HG02884 (cell line): ENCODE measurements at regions not wholly inside any gene's neighbourhood (a gene's known extent, or its start where the extent isn't known, plus 50 kb on each side); places are given as distances from the start of the nearest gene placed in this dataset.

Source experiments
- ATAC-seq: cut with Tn5 transposase; IDR thresholded peaks from one replicate; pipeline ENCODE4 v1.9.1; 2021; ENCODE audit warnings: mild to moderate bottlenecking, moderate library complexity; ENCODE audit not compliant: unreplicated experiment

DNA sequence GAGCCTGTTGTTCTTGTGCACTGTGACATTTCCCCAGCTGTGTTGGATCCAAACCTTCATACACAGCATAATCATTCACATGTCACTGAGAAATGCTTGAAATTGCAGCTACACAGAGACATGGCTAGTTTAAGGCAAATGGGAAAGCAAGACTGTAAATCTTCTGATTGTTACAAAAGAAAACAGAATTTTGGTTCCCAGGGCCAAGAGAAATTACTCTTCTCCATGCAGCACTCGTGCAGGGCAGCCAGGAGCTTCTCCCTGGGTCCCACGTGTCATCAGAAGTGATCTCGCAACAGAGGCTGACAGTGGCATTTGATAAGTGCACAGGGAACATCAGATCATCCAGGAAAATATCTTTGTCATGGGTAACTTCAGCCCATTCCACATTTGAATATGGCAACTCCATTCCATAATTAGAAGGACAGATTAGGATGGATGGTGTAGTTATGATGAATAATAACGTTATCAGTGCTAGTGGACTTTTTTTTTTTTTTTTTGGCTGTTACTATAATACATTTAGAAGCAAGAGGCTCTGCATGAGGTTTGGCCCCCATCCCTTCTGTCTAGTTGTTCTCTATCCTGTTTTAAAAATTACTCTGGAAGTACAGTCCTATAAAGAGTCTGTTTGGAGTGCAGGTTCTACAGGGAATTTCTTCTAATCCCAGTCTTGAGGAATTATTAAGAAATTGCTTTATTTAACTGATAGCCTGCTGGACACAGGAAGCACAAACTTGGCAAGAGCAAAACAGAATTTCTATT lies 571.0 kb upstream of the NOX3 start:
- no peak for ATAC-seq

DNA sequence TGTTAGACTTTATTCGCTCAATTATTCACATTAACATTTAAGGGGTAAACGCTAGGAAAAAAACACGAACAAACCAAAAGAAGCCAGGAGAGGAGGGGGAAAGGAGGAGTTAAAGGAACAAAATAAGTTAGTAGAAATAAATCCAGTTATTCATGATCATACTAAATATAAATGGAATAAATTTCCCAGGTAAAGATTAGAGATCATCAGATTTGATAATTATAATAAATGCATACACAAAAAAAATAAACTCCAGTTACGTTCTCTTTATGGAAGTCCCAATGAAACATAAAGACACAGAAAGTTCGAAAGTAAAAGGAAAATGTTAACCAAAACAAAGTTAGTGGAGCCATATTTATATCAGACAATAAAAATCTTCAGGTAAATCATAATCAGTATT lies 568.7 kb upstream of the NOX3 start:
- ATAC-seq = no peak

DNA sequence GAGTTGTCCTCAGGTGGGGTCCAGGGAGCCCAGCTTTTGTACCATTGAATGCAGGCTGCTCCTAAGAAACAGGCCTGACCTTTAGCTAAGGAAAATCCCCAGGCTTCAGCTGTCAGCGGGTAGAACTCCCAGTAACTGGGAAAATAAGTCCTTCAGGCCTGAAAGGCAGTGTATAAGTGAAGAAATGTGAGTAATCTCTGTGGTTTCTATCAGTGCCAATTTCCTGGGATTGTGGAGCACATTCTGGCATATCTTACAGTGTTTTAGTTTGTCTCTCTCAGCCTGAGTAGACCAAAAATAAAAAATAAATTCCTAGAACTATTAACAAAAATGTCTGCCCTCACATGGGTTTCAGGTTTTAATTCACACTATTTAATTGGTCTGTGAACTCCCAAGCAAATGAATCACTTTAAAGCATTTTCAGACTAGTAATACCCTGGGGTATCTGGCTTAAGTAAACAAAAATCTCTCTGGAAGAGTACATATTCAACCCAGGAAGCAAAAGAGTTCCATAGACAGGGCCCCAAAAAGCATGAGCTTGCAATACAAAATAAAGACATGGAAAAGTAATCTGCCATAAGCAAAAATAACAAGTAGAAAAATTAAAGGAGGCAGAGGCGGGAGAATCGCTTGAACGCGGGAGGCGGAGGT lies 566.2 kb upstream of the NOX3 start:
- ATAC-seq = no peak

DNA sequence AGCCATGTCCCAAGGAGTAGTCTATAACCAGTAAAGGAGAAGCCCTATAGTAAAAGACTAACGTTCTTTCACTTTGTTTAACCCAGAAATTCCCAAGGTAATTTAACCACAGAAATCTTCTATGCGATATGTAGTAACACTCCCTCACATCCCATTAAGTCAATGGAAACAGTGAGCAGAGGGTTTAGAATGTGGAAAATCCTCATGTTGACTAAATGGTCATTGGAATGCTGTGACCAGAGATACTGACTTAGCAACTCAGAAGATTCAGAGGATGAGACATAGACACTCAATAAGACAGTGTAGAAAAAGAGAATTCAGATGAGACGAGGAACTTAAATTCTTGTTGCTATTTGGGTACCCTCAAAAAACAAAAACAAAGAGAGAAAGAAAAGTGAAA lies 562.2 kb upstream of the NOX3 start:
- ATAC-seq = no peak

DNA sequence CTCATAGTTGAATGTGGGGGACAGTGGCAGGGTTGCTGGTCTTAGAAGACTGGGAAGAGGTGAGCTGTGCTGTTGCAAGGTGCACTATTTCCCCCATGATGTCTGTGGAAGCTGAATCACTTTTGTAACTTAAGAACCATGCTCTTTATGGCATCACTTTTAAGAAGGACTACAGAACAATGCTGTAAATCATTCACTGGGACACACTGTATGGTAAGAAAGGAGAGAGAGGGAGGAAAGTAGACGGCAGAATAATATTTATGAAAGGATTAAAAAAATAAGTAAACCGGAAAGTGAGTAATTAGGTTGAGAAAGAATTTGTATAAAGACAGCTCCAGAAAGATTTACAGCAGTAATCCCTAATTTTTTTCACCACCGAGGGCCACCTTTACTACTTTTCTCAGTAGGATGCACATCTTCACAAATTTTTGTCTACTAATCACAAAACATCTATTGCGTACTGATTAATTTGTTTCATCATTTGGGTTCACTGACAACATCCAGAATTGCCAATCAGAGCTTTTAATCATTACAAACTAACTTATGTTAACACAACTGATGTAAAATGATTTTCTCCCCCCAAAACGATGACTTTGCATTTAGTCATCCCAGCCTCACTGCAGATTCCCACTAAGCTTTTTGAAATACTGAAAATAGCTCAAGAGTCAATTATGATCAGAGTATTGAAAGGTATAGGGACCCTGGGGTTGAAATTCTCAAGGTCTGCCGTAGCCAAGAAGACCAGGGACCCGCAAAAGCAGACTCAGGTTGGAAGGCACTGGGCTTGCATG lies 560.7 kb upstream of the NOX3 start:
- no peak for ATAC-seq

DNA sequence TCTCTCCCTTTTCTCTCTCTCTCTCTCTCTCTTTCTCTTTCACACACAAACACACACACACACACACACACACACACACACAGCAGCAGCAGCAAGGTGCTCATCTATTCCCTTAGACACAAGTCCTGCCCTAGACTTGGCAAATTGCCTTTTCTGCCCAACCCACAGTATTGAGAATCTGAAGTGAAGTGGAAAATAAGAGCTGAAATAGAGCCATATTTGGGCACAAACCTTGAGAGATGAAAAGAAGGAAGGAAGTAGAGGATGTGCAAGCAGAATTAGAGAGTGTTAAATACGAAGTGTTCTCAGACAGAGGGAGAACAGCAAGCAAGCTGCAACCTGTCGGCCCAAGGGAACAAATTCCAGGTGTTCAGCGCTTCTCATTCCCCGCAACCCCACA lies 557.5 kb upstream of the NOX3 start:
- ATAC-seq = no peak

DNA sequence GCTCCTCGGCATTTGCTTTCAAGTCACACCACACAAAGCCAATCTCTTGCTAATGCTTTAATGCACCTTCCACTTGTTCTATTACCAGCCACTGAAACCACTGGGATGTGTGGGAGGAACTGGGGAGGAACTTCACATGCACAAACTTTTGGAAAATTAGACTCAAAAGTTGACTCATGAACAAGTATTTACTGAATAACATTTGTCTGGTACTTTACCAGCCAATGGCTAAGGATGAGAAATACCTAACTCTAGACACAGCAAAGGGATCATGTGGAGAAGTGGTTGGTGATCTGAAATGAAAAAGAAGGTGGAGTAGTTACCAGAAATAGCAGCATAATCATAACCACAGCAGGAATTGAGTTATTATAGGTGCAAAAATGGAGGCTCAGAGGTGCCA lies 554.0 kb upstream of the NOX3 start:
- ATAC-seq = no peak

DNA sequence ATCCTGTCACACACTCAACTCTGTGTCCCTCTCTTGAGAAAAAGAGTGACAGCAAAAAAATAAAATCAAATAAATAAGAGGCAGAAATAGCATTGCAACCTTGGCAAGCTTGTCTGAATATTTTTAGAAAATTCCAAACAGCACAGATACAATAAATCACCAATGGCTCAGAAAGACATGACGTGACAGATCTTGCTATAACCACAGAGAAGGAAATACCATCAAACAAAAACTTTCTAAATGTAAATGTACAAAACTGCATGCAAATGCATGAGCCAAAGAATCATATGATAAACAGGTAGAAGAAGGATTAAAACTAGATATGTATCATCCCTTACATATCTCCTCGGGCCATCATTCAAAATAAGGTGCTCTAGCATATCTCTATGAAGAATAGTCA lies 549.2 kb upstream of the NOX3 start:
- no peak for ATAC-seq

DNA sequence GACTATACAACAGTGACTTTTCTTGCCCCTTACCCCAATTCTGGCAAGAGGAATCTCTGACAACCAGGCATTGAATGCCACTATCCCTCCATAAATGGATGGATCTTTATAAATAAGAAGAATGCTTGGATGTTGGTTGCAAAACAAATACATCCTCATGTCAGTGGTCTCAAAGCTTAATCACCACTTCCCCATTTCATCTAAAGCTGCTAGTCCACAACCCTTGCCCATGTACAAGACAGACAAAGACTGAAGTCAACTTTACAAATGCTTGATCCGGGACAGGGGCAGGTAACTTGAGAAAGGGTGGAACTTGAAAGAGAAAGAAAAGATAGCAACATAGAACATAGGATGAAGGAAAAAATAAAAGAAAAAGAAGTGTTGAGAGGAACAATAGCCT lies 540.5 kb upstream of the NOX3 start:
- ATAC-seq = no peak

DNA sequence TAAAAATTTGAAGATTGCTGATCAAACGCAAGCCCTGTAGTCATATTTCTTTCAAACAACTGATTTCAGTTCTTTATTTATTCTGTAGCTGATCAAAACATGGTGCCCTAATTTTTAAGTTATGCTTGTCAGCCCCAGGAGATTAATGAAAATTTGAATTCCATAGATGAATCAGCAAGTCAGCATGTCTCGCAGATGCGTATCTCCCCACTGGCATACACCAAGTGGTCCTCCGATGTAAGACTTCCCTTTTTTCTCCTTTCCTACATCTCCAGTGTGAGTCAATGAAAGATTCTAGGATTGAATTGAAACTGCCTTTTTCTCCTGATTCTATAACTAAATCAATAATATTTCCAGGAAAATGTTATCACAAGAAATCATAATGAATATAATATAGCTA lies 539.6 kb upstream of the NOX3 start:
- no peak for ATAC-seq

DNA sequence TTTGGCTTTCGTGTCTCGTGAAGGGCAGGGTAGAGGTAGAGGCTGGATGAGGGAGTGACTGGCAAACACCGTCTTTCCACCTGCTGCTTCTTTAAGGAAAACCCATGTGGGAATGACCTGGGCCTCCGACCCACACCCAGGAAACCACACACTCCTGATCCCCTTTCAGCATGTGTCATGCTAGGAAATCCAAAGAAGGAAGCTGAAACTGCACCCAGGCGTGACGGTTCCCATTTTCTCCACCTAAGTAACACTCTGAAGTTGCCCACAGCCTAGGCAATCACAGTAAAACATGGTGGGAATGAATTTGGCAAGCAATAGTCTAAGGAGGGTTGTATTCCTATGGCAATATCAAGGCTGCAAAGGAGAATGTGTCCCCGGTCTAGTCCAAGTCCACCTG lies 538.4 kb upstream of the NOX3 start:
- ATAC-seq = no peak

DNA sequence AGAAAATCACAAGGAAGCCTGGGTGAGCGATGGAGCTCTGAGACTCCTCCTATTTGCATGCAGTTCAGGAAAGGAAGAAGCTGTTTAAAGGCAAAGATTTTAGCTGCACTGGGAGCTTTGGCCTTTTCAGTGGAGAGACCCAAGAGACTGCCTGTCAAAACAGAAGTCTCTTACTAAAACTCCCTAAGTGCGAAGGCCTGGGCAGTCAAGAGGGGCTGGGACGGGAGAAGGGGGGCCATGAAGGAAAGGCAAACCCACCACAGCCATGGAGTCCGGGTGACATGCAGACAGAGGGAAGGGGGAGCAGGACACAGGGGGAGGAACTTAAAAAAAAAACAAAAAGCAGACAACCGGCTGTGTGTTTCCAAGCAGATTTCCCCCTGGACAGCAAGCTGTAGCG lies 537.6 kb upstream of the NOX3 start:
- no peak for ATAC-seq

DNA sequence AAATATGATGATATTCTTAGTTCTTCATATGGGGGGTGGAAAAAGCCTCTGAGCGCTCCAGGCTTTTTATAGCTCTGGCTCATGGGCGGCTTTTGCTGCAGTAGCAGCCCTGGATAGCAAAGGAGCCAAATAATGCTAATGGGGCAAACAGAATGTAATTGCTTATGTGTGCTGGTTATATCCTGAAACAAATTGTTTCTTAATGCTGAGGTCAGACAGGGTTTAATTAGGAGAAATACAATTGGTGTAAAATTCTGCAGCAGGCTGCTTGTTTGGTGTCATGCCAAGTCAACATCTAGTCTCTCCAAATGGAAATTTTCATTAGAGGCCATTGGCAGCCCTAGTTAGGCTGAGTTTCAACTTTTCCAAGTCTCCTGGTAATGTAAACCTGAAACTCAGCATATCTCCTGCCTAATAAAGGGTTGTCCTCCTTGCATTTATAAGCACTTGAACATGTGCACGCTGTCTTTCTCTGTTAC lies 530.1 kb upstream of the NOX3 start:
- no peak for ATAC-seq

DNA sequence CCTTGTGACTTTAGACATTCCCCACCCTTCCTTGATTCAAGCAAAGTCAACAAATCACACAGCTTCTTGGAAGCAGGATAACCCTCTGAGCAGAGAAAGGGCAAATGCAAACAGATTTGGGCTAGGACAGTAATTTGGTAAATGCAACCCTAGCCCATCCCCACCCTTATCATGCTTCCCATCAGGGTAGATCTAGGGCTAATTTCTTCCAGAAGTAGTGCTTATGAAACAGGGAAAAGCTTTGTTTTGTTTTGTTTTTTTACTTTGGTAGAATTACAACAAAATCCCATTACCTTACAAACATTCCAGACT lies 525.1 kb upstream of the NOX3 start:
- no peak for ATAC-seq

DNA sequence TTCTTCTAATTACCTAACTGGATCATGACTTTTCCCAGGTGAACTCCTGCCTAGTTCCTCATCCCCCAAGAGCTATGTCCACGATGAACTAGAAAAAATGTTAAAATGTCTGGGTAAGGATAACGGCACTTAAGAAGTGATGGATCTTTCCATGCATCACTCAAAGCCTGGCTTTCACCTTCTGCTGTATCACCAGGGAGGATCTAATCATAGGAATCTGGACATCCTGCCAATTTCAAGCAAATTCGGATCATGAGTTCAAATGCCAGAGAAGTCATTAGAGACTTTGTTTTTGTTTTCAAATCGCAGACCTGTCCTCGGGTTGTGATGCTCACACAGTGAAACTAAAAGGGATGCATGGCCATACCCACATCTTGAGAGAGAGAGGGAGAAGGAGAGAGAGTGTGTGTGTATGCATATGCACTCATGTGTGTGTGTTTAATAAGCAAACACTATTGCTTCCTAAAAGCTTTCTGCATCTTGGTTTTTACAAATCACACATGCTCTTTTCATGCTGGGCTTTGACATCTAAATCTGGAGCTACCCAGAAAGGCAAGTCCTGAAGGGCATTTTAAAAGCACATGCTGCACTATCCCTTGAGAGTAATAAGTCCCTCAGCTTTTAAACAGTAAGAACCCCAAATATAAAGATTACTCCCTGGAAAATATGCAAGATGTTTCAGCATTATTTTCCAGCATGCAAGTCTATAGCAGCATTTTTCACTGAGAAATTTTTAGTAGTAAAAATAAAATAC lies 524.6 kb upstream of the NOX3 start:
- no peak for ATAC-seq

DNA sequence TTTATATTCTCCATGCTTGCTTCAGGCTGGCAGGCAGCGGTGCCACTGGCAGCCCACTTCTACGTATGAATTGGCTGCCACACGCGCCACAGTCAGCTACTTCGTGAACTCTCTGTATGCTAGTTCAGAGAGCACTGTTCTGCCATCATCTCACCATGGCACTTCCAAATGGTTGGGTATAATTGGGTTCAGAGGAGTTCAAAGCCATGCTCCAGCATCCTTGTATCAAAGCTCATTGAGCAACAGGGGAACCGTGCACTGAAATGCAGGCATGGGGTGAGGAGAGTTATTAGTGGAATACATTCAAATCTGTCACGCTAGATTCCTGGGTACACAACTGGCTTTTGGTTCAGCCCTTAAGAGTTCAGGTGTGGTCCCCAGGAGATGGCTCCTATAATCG lies 519.9 kb upstream of the NOX3 start:
- ATAC-seq = no peak

DNA sequence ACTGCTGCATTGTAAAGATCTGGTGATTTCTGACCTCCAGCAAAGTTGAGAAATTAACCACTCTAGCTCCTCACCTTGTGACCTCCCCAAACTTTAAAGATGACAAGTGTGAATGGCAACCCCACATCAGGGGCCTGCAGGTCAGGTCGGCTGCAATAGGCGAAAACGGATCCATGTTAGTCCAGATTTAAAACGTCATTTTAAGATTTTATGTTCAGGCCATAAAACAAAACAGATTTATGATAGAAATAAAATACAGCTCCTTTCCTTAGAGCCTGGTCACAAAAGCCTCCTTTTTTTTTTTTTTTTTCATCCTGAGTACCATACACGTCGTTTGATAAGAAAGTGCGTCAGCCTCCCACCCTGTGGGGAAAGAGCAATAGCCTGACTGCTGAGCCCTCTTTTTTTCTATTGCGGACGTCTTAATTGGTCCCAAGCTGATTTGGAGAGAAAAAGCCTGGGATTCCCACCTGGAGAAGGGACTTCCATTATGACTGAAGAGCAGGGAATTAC lies 519.2 kb upstream of the NOX3 start:
- ATAC-seq = no peak

DNA sequence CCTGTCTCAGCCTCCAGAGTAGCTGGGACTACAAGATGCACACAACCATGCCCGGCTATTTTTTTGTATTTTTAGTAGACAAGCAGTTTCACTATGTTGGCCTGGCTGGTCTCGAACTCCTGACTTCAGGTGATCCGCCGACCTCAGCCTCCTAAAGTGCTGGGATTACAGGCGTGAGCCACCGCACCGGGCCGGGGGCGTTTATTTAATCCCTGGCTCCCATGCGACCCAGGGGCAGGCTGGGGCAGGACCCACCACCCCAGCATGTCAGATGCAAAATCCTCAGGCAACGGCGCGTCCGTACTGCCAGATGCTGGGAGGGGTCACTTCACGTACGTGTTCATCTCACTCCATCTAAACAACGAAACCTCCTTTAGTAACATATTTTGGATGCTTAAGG lies 518.7 kb upstream of the NOX3 start:
- ATAC-seq = no peak

DNA sequence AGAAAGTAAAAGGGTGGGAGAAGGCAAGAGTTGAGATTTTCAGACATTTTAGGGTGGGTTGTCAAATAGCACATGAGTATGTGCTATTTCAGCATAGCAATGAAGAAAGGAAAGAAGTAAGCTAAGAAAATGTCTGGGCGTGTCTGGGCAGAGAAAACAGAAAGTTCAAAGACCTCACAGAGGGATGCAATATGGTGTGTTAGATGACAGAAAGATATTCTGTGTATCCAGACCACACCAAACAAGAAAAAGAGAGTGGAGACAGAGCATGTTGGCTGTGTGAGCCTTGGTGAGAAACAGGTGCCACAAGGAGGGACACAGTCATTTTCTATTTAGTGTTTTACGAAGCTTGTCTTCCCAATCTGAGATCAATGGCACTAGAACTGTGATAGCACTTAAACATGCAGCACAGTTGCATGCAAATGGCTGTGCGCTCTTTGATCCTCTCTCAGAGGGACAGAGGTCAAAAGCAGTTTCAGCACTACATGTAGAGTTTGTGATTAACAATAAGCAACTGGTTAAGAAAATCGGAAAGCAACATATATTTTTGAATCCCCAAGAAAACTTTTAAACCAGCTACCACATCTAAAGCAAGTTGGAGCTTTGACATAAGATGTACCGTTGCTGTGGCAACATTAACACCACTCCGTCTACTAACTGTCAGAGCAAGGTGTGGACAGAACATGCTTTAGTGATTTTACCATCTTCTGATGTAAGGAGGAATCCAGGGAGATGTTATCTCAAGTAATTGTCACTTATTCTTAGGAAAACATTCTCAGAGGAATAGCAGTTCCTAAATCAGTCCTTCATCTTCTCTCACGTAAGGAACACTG lies 515.5 kb upstream of the NOX3 start:
- no peak for ATAC-seq

DNA sequence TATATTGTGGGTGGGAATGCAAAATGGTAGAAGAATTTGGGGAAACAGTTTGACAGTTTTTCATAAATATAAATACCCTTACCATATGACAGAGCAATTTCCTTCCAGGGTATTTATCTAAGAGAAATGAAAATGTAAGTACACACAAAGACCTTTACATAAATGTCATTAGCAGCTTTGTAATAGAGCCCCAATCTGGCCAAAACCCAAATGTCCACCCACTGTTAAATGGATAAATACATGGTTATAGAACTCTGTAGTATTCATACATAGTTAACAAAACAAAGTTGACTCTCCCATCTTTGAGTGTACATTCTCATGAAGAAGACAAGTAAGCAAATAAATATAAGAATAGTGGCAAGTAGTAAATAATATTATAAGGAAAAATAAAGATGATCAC lies 514.8 kb upstream of the NOX3 start:
- no peak for ATAC-seq
